Activated CD8-positive, alpha-beta T cell treated with anti-CD3 and anti-CD28 coated beads, Interleukin-2, amount 10 ng/mL, durations not matched to agents 7 days and 5 days (primary cell): ENCODE measurements at regions not wholly inside any gene's neighbourhood (a gene's known extent, or its start where the extent isn't known, plus 50 kb on each side); places are given as distances from the start of the nearest gene placed in this dataset.

ENCODE experiments used
- ATAC-seq: fragments of 150-1000 bp; cut with Tn5 transposase; one replicate; pipeline ENCODE4 v1.10.0; 2021; ENCODE audit warnings: moderate library complexity
- CTCF ChIA-PET: fragments of 350-600 bp; sonication (Branson Sonifier 250); formaldehyde crosslinking; loops from one replicate; lab custom pipeline; 2021; ENCODE audit warnings: antibody characterized with exemption; lab: Charles Lee
- POLR2A ChIA-PET: fragments of 350-600 bp; sonication (Branson Sonifier 250); formaldehyde crosslinking; loops from one replicate; lab custom pipeline; 2021; ENCODE audit warnings: antibody characterized with exemption; lab: Charles Lee
- DNase-seq: peaks from one replicate; pipeline ENCODE4 v3.0.0-alpha.2; 2020
- H3K27ac Mint-ChIP-seq: one replicate; pipeline ENCODE4 v1.8.0; 2021; ENCODE audit warnings: mild to moderate bottlenecking, mixed read lengths
- H3K27me3 Mint-ChIP-seq: one replicate; pipeline ENCODE4 v1.8.0; 2021; ENCODE audit warnings: low read depth, mixed read lengths
- H3K36me3 Mint-ChIP-seq: one replicate; pipeline ENCODE4 v1.8.0; 2021; ENCODE audit warnings: low read depth, mixed read lengths
- H3K4me1 Mint-ChIP-seq: one replicate; pipeline ENCODE4 v1.8.0; 2021; ENCODE audit warnings: low read depth, mixed read lengths
- H3K4me3 Mint-ChIP-seq: one replicate; pipeline ENCODE4 v1.8.0; 2021; ENCODE audit warnings: mild to moderate bottlenecking, mixed read lengths
- H3K9me3 Mint-ChIP-seq: one replicate; pipeline ENCODE4 v1.8.0; 2022; ENCODE audit warnings: mixed read lengths; ENCODE audit not compliant: insufficient read depth

DNA sequence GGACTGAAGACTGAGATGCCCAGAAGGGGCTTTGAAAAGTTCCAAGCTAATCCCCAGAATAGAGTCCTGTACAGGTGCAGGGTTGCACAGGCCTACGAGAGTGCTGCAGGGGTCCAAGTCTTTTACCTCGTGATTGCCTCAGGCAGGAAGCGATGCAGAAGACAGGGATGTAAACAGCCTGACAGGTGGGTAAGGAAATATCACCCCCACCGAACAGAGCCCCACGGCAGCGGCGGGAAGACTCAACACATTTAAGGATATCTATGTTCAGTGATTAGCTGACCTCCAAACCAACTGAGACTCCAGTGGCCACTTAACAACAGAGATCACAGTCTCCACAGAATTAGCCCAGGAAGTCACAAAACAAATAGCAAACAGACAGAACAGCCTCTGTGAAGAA is 73.9 kb upstream of the VIPR2 start:
- ChIA-PET POLR2A (no interaction called here), CTCF (interaction anchor here (0.6 kb wide), 1 partner anchor 207 kb away, joined by 3 read pairs; no protein-coding TSS in a partner anchor)
- no peak overlapping the region for H3K4me3 Mint-ChIP-seq
- no peaks in the 10 kb centered on the region for H3K9me3 Mint-ChIP-seq
- peaks cover 7% of the 10 kb centered on the region for H3K27me3 Mint-ChIP-seq
- DNase-seq (no peak), ATAC-seq (no peak)
- no peaks in the 10 kb centered on the region for H3K4me1 Mint-ChIP-seq
- no peak overlapping the region for H3K27ac Mint-ChIP-seq
- no peaks in the 10 kb centered on the region for H3K36me3 Mint-ChIP-seq

DNA sequence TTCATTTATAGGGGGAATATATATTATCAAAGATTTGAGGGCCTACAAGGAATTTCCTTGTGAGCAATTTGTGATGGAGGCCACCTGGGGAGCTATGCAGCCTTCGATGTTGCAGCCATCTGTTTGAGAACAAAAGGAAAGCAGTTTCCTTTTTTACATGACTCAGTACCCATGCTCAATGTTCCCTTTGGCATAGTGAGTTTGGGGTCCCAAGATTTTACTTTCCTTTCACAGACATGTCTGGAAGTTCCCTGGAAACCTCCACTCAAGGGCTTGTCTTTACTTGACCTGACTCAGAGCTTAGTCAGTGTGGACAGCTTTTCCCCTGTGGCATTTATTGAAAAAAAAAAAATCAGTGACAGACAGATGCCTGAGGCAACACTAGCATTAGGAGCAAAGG is 73.5 kb upstream of the VIPR2 start:
- Mint-ChIP-seq H3K4me1 (no peaks in the 10 kb centered on the region), H3K27me3 (peaks cover 7% of the 10 kb centered on the region), H3K9me3 (no peaks in the 10 kb centered on the region), H3K4me3 (no peak overlapping the region), H3K27ac (no peak overlapping the region), H3K36me3 (no peaks in the 10 kb centered on the region)
- ChIA-PET POLR2A (no interaction called here), CTCF (interaction anchor here (0.6 kb wide), 1 partner anchor 206 kb away, joined by 3 read pairs; no protein-coding TSS in a partner anchor)
- ATAC-seq = no peak
- DNase-seq = no peak

DNA sequence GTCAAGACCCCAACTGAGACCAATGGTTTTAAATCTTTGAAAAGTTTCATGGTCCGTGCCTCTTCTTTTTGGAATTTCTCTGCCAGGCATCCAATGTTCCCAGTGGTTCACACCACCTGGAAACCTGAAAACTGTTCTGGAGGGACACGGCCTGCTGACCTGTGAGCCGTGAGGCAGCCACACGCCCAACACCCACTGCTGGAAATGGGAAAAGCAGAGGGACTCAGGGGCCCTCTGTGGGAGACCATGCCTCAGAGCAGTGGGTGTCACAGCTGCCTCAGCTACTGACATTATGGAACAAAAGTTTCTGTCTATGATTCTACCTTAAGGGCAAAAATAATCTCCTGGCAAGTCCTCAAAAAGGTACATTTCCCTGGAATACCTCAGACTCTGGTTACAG is 70.4 kb upstream of the VIPR2 start:
- ATAC-seq (no peak), DNase-seq (no peak)
- Mint-ChIP-seq H3K36me3 (no peaks in the 10 kb centered on the region), H3K27ac (no peak overlapping the region), H3K4me3 (no peak overlapping the region), H3K9me3 (no peaks in the 10 kb centered on the region), H3K27me3 (no peaks in the 10 kb centered on the region), H3K4me1 (no peaks in the 10 kb centered on the region)
- POLR2A ChIA-PET = no interaction called here
- CTCF ChIA-PET = no interaction called here

GRCh38 chr7:159213253-159213652 is 68.6 kb upstream of the VIPR2 start:
- ChIA-PET POLR2A (no interaction called here), CTCF (no interaction called here)
- Mint-ChIP-seq H3K36me3 (no peaks in the 10 kb centered on the region), H3K4me3 (no peak overlapping the region), H3K9me3 (no peaks in the 10 kb centered on the region), H3K27me3 (no peaks in the 10 kb centered on the region), H3K4me1 (no peaks in the 10 kb centered on the region), H3K27ac (no peak overlapping the region)
- no peak for DNase-seq
- ATAC-seq = no peak

GRCh38 chr7:159212226-159212625 is 67.6 kb upstream of the VIPR2 start:
- DNase-seq = peak; percentile 5
- no peaks in the 10 kb centered on the region for H3K36me3 Mint-ChIP-seq
- POLR2A ChIA-PET = no interaction called here

DNA sequence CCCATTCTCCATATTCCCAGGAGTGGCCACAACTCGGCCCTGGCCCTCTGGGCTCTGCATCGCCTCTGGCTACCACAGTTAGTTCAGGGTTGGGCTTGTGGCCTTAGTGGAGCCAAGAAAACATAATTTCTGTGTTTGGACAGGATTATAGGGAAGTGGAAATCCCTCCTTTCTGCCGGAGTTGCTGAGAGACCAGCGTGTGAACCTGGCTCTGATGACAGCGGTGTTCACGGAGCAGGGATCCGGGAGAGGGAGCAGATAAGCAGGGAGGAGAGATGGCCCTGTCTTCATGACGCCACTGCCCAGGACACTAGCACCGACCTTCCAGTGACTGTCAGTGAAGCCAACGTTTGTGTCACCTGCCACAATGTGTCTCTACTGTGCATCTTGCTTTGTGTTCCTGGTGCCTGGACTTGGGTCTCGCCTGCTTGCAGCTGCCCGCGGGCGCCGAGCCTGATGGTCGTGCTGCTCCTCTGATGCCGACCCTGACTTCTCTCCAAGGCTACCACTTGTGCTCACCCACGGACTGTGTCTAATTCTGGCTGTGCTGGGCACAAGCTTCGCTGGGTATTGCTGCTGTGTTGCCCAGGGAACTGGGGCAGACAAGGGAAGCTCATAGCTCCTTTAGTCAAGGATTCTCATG is 67.0 kb upstream of the VIPR2 start:
- Mint-ChIP-seq H3K9me3 (no peaks in the 10 kb centered on the region), H3K36me3 (no peaks in the 10 kb centered on the region), H3K4me1 (no peaks in the 10 kb centered on the region), H3K27ac (no peak overlapping the region), H3K4me3 (no peak overlapping the region), H3K27me3 (no peaks in the 10 kb centered on the region)
- no peak for ATAC-seq
- ChIA-PET CTCF (no interaction called here), POLR2A (no interaction called here)
- peak; percentile 8 for DNase-seq

More at GRCh38 chr7:159212226-159212625, 67.6 kb upstream of the VIPR2 start:
- H3K27me3 Mint-ChIP-seq = no peaks in the 10 kb centered on the region
- no peak for ATAC-seq
- no peaks in the 10 kb centered on the region for H3K9me3 Mint-ChIP-seq
- no peak overlapping the region for H3K4me3 Mint-ChIP-seq
- H3K27ac Mint-ChIP-seq = no peak overlapping the region
- CTCF ChIA-PET = no interaction called here
- no peaks in the 10 kb centered on the region for H3K4me1 Mint-ChIP-seq

DNA sequence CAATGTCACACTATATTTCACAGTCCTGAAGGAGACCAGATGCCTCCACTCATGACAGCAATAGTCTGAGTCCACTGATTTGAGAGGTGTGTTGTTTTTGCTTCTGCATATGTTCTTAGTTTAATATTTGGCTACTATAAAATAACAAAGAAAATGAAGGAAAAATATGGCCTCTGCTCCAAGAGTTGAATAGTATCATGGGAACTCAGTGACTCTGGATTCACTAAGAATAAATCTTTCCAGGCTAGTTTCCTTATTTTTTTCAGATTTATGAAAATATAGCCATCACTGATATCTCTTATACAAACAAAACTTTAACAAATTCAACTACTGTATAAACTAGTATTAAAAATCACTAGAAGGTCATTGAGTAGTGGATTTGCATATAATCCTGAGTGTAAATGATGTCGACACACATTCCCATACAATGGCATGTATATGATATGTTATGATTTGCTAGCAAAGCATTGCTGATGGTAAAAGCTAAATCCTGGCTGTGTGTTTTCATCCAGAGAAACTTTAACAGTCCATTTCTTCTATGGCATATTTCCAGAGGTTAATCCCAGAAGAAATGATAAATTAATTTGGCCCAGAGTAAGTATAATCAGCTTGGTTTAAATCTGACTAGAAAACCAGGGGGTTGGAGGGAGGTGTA is 66.0 kb upstream of the VIPR2 start:
- H3K4me3 Mint-ChIP-seq = no peak overlapping the region
- no peaks in the 10 kb centered on the region for H3K9me3 Mint-ChIP-seq
- DNase-seq (no peak), ATAC-seq (no peak)
- no peaks in the 10 kb centered on the region for H3K36me3 Mint-ChIP-seq
- CTCF ChIA-PET = no interaction called here
- no peak overlapping the region for H3K27ac Mint-ChIP-seq
- H3K4me1 Mint-ChIP-seq = no peaks in the 10 kb centered on the region
- POLR2A ChIA-PET = no interaction called here
- H3K27me3 Mint-ChIP-seq = no peaks in the 10 kb centered on the region

DNA sequence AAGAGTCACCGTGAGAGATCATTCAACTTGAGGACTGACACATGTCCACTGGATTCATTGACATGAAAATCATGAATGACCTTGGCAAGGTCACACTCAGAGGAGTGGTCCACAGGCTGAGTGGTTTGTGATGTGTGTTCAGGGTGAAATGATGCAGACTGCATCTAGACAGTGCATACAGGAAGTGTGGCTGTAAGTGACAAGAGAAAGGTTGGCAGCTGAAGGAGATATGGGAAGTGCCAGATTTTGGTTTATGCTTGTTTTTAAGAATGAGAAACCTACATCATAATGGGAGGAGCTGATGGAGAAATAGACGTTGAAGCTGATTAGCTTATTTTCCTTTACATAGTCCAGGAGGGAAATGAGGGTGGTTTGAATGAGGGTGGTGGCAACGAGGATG is 64.8 kb upstream of the VIPR2 start:
- no peak overlapping the region for H3K27ac Mint-ChIP-seq
- H3K27me3 Mint-ChIP-seq = no peaks in the 10 kb centered on the region
- H3K36me3 Mint-ChIP-seq = no peaks in the 10 kb centered on the region
- ChIA-PET POLR2A (no interaction called here), CTCF (no interaction called here)
- ATAC-seq = no peak
- no peaks in the 10 kb centered on the region for H3K9me3 Mint-ChIP-seq
- H3K4me3 Mint-ChIP-seq = no peak overlapping the region
- peak; percentile 12 for DNase-seq
- H3K4me1 Mint-ChIP-seq = no peaks in the 10 kb centered on the region

GRCh38 chr7:159207951-159208350 is 63.3 kb upstream of the VIPR2 start:
- H3K36me3 Mint-ChIP-seq = no peaks in the 10 kb centered on the region
- no peaks in the 10 kb centered on the region for H3K4me1 Mint-ChIP-seq
- H3K27ac Mint-ChIP-seq = no peak overlapping the region
- DNase-seq = no peak
- ChIA-PET CTCF (interaction anchor here (0.8 kb wide), 1 partner anchor 10 kb away, joined by 3 read pairs; no protein-coding TSS in a partner anchor), POLR2A (interaction anchor here (0.5 kb wide), 1 partner anchor 344 kb away, joined by 3 read pairs; no protein-coding TSS in a partner anchor)
- no peak overlapping the region for H3K4me3 Mint-ChIP-seq
- ATAC-seq = no peak
- H3K27me3 Mint-ChIP-seq = no peaks in the 10 kb centered on the region
- no peaks in the 10 kb centered on the region for H3K9me3 Mint-ChIP-seq

DNA sequence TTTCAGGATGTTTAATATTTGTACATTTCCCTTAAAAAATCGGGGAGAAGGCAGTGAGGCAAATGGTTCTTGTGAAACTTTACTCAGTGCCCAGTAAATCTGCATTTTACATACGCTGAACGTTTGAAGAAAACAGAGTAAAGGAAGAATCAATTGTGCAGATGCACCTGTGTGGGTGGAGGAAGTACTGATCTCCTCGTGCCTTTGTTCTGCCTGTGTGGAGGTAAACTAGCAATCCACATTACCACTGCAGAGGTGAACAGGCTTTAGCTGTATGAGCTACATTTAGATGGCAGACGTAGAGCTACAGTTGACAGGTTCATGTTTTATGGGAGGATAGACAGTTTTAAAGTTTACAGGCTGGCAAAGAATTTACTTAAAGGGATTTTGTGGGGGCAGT is 62.7 kb upstream of the VIPR2 start:
- H3K4me3 Mint-ChIP-seq = no peak overlapping the region
- DNase-seq (peak; percentile 10), ATAC-seq (no peak)
- CTCF ChIA-PET = interaction anchor here (0.8 kb wide), 1 partner anchor 10 kb away, joined by 3 read pairs; no protein-coding TSS in a partner anchor
- no peaks in the 10 kb centered on the region for H3K9me3 Mint-ChIP-seq
- H3K36me3 Mint-ChIP-seq = no peaks in the 10 kb centered on the region
- H3K4me1 Mint-ChIP-seq = no peaks in the 10 kb centered on the region
- H3K27me3 Mint-ChIP-seq = no peaks in the 10 kb centered on the region
- POLR2A ChIA-PET = no interaction called here
- no peak overlapping the region for H3K27ac Mint-ChIP-seq

DNA sequence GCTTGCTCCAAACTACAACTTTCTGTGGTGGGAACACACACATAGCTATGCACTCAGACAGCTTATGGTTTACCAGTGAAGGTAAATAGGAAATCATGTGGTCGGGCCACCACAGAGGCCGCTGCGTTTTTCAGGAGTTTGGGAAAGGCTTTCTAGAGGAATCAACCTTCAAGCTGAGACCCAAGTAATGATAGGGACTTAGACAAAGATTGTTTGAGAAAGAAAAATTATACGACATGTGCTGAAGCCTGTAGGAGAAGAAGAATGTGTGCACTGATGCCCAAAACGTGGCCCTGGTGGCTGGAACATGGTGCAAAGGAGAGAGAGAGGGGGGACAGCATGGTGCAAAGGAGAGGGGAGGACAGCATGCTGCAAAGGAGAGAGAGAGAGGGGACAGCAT is 61.2 kb upstream of the VIPR2 start:
- DNase-seq (no peak), ATAC-seq (no peak)
- Mint-ChIP-seq H3K27ac (no peak overlapping the region), H3K9me3 (no peaks in the 10 kb centered on the region), H3K36me3 (no peaks in the 10 kb centered on the region), H3K4me3 (no peak overlapping the region), H3K27me3 (no peaks in the 10 kb centered on the region), H3K4me1 (no peaks in the 10 kb centered on the region)
- POLR2A ChIA-PET = no interaction called here
- CTCF ChIA-PET = no interaction called here

GRCh38 chr7:159204664-159205063 is 60.0 kb upstream of the VIPR2 start:
- no peaks in the 10 kb centered on the region for H3K27me3 Mint-ChIP-seq

More at GRCh38 chr7:159204664-159205063, 60.0 kb upstream of the VIPR2 start:
- Mint-ChIP-seq H3K27ac (no peak overlapping the region), H3K4me1 (no peaks in the 10 kb centered on the region), H3K4me3 (no peak overlapping the region), H3K9me3 (no peaks in the 10 kb centered on the region), H3K36me3 (no peaks in the 10 kb centered on the region)
- ChIA-PET CTCF (no interaction called here), POLR2A (no interaction called here)
- ATAC-seq (no peak), DNase-seq (no peak)
